Hepatocyte (in vitro differentiated cells): ENCODE measurements at regions not wholly inside any gene's neighbourhood (a gene's known extent, or its start where the extent isn't known, plus 50 kb on each side); places are given as distances from the start of the nearest gene placed in this dataset.

Experiments used
- DNase-seq: peaks from one replicate; pipeline ENCODE4 v3.0.0-alpha.2; 2016; ENCODE audit warnings: low spot score
- H2AFZ ChIP-seq: fragments of 200-600 bp; sonication (generic); 2 replicates; pipeline ENCODE4 v1.6.0; 2016; ENCODE audit warnings: antibody characterized with exemption, mild to moderate bottlenecking
- H3K27ac ChIP-seq: fragments of 200-600 bp; sonication (generic); 2 replicates; pipeline ENCODE4 v1.5.1; 2016; ENCODE audit warnings: mild to moderate bottlenecking
- H3K27me3 ChIP-seq: fragments of 200-600 bp; sonication (generic); 2 replicates; pipeline ENCODE4 v1.6.1; 2016
- H3K36me3 ChIP-seq: fragments of 200-600 bp; sonication (generic); replicated peaks from 2 replicates; pipeline ENCODE4 v1.5.1; 2016; ENCODE audit warnings: low read depth; ENCODE audit not compliant: insufficient read depth
- H3K4me1 ChIP-seq: fragments of 200-600 bp; sonication (generic); 2 replicates; pipeline ENCODE4 v1.5.1; 2016; ENCODE audit warnings: mild to moderate bottlenecking, moderate library complexity; ENCODE audit not compliant: insufficient read depth
- H3K4me2 ChIP-seq: fragments of 200-600 bp; sonication (generic); 2 replicates; pipeline ENCODE4 v1.6.0; 2016
- H3K4me3 ChIP-seq: fragments of 200-600 bp; sonication (generic); 2 replicates; pipeline ENCODE4 v1.5.1; 2016; ENCODE audit warnings: mild to moderate bottlenecking
- H3K79me2 ChIP-seq: fragments of 200-600 bp; sonication (generic); 2 replicates; pipeline ENCODE4 v1.6.0; 2017; ENCODE audit warnings: mild to moderate bottlenecking
- H3K9me2 ChIP-seq: fragments of 200-600 bp; sonication (generic); replicated peaks from 2 replicates; pipeline ENCODE4 v1.6.0; 2017; ENCODE audit warnings: mild to moderate bottlenecking; ENCODE audit not compliant: insufficient read depth
- H3K9me3 ChIP-seq: fragments of 200-600 bp; sonication (generic); 2 replicates; pipeline ENCODE4 v1.5.1; 2016; ENCODE audit warnings: low read depth, mild to moderate bottlenecking
- H4K20me1 ChIP-seq: fragments of 200-600 bp; sonication (generic); 2 replicates; pipeline ENCODE4 v1.6.0; 2016; ENCODE audit warnings: mild to moderate bottlenecking; ENCODE audit not compliant: insufficient read depth, poor library complexity, severe bottlenecking
- CTCF ChIP-seq: fragments of 200-600 bp; sonication (generic); IDR thresholded peaks from 2 replicates; pipeline ENCODE4 v1.5.1; 2016; ENCODE audit warnings: antibody characterized with exemption, mild to moderate bottlenecking; ENCODE audit not compliant: poor library complexity
- EZH2 ChIP-seq: fragments of 200-600 bp; sonication (generic); IDR thresholded peaks from 2 replicates; pipeline ENCODE4 v1.6.1; 2016; ENCODE audit warnings: antibody characterized with exemption, mild to moderate bottlenecking, borderline replicate concordance
- EZH2phosphoT487 ChIP-seq: fragments of 200-600 bp; sonication (generic); IDR thresholded peaks from one replicate; pipeline ENCODE4 v1.6.1; 2018; ENCODE audit warnings: antibody characterized with exemption, mild to moderate bottlenecking, low read depth, moderate library complexity; ENCODE audit not compliant: unreplicated experiment, severe bottlenecking
- WGBS: methylation state at CpG from one replicate; pipeline ENCODE4 v1.1.6; 2016; ENCODE audit warnings: low lambda C conversion rate; ENCODE audit errors: missing lambda C conversion rate; 5-methylcytosine and 5-hydroxymethylcytosine counted together

GRCh38 chr3:81013360-81013759, 748.1 kb downstream of the GBE1 start:
- DNase-seq = no peak
- no peaks in the 10 kb centered on the region for H3K9me3 ChIP-seq
- no peaks in the 10 kb centered on the region for H3K9me2 ChIP-seq
- H3K79me2 ChIP-seq = no peaks in the 10 kb centered on the region
- no peaks in the 10 kb centered on the region for H3K36me3 ChIP-seq
- no peak overlapping the region for H3K4me3 ChIP-seq
- WGBS = 47% methylated on average over 2 of the region's 2 CpGs
- no peaks in the 10 kb centered on the region for H3K27me3 ChIP-seq
- H3K4me1 ChIP-seq = no peaks in the 10 kb centered on the region
- H2AFZ ChIP-seq = no peak overlapping the region
- no peak overlapping the region for H3K4me2 ChIP-seq
- H4K20me1 ChIP-seq = no peaks in the 10 kb centered on the region
- no peak overlapping the region for H3K27ac ChIP-seq
- no peak for TF ChIP-seq EZH2phosphoT487
- TF ChIP-seq CTCF = no peak
- no peak for TF ChIP-seq EZH2

GRCh38 chr3:81005992-81006391, 755.5 kb downstream of the GBE1 start:
- Histone ChIP-seq H3K4me2 (no peak overlapping the region), H3K4me1 (no peaks in the 10 kb centered on the region), H3K4me3 (no peak overlapping the region), H4K20me1 (no peaks in the 10 kb centered on the region), H3K79me2 (no peaks in the 10 kb centered on the region), H3K36me3 (no peaks in the 10 kb centered on the region), H3K27ac (no peak overlapping the region), H3K9me2 (no peaks in the 10 kb centered on the region), H3K9me3 (no peaks in the 10 kb centered on the region), H3K27me3 (no peaks in the 10 kb centered on the region), H2AFZ (no peak overlapping the region)
- no peak for DNase-seq
- TF ChIP-seq EZH2phosphoT487 (no peak), CTCF (peak; percentile 20)

GRCh38 chr3:81003817-81004216, 757.6 kb downstream of the GBE1 start:
- no peaks in the 10 kb centered on the region for H3K4me1 ChIP-seq
- no peaks in the 10 kb centered on the region for H4K20me1 ChIP-seq
- no peak overlapping the region for H3K4me2 ChIP-seq
- TF ChIP-seq CTCF = no peak
- no peak for TF ChIP-seq EZH2
- TF ChIP-seq EZH2phosphoT487 = no peak
- no peak overlapping the region for H3K4me3 ChIP-seq
- H3K9me2 ChIP-seq = no peaks in the 10 kb centered on the region
- no peaks in the 10 kb centered on the region for H3K9me3 ChIP-seq
- no peaks in the 10 kb centered on the region for H3K27me3 ChIP-seq
- WGBS = 90% methylated on average over 4 of the region's 4 CpGs
- H3K27ac ChIP-seq = no peak overlapping the region
- H2AFZ ChIP-seq = no peak overlapping the region
- no peaks in the 10 kb centered on the region for H3K36me3 ChIP-seq
- DNase-seq = no peak
- no peaks in the 10 kb centered on the region for H3K79me2 ChIP-seq

GRCh38 chr3:81003008-81003645, 758.3 kb downstream of the GBE1 start:
- H3K9me3 ChIP-seq = no peaks in the 10 kb centered on the region
- no peaks in the 10 kb centered on the region for H3K79me2 ChIP-seq
- 91% methylated on average over 1 of the region's 1 CpG for WGBS
- H3K27me3 ChIP-seq = no peaks in the 10 kb centered on the region
- H3K27ac ChIP-seq = no peak overlapping the region
- H3K4me1 ChIP-seq = no peaks in the 10 kb centered on the region
- TF ChIP-seq EZH2 = no peak
- no peak for TF ChIP-seq CTCF
- no peak for TF ChIP-seq EZH2phosphoT487
- H3K4me2 ChIP-seq = no peak overlapping the region
- no peak for DNase-seq
- no peaks in the 10 kb centered on the region for H4K20me1 ChIP-seq
- H2AFZ ChIP-seq = no peak overlapping the region
- no peaks in the 10 kb centered on the region for H3K9me2 ChIP-seq
- no peak overlapping the region for H3K4me3 ChIP-seq
- H3K36me3 ChIP-seq = no peaks in the 10 kb centered on the region
